NCI-H82 treated with DMSO at 0.1 percent for 48 hours (cell line): ENCODE measurements at regions not wholly inside any gene's neighbourhood (a gene's known extent, or its start where the extent isn't known, plus 50 kb on each side); places are given as distances from the start of the nearest gene placed in this dataset.

Experiments used
- DNase-seq: peaks from one replicate; lab custom pipeline; 2025; ENCODE audit not compliant: unreplicated experiment; lab: John Stamatoyannopoulos, UW

GRCh38 chr22:20654343-20655208 is 119.3 kb upstream of the SERPIND1 start:
- no peak for DNase-seq

- DNase-seq = no peak
These were observed 118.3 kb upstream of the SERPIND1 start for GRCh38 chr22:20655623-20656022.

- no peak for DNase-seq
These were observed 117.4 kb upstream of the SERPIND1 start for GRCh38 chr22:20656516-20656901.

- DNase-seq = no peak
These were observed 116.7 kb upstream of the SERPIND1 start for GRCh38 chr22:20656902-20657836.
